ENCODE measurements at regions not wholly inside any gene's neighbourhood (a gene's known extent, or its start where the extent isn't known, plus 50 kb on each side); places are given as distances from the start of the nearest gene placed in this dataset.

GRCh38 chrX:42955349-42955748, 177.4 kb upstream of the PPP1R2C start:
- no peaks in the 10 kb centered on the region for H3K9me3 ChIP-seq
- H3K27me3 ChIP-seq: no peaks in the 10 kb centered on the region
- H3K27ac ChIP-seq: no peak overlapping the region
- no peaks in the 10 kb centered on the region for H3K4me1 ChIP-seq
- no peak for ATAC-seq
- no peak overlapping the region for H3K4me3 ChIP-seq
- in situ Hi-C loops (cut with MboI; ENCODE audit: low sequenced_read_pairs in 4 of 4): no loop called here
- intact Hi-C loops (cut with DNase I; ENCODE audit: low total_unique reads): no loop called here
- no peak for DNase-seq
- no peaks in the 10 kb centered on the region for H3K36me3 ChIP-seq
- TF ChIP-seq POLR2A (IDR thresholded peaks at IDR 0.05) (no peak), CTCF (IDR thresholded peaks at IDR 0.05 in 4 of 5, conservative IDR thresholded peaks at IDR 0.05 in 1 of 5) (no peak)

GRCh38 chrX:42967681-42968300, 189.8 kb upstream of the PPP1R2C start:
- in situ Hi-C loops (cut with MboI; ENCODE audit: low sequenced_read_pairs in 4 of 4) (no loop called here), intact Hi-C loops (cut with DNase I; ENCODE audit: low total_unique reads) (no loop called here)
- DNase-seq: no peak
- H3K4me1 ChIP-seq: no peaks in the 10 kb centered on the region
- no peaks in the 10 kb centered on the region for H3K27me3 ChIP-seq
- H3K4me3 ChIP-seq: no peak overlapping the region
- no peaks in the 10 kb centered on the region for H3K9me3 ChIP-seq
- TF ChIP-seq POLR2A (IDR thresholded peaks at IDR 0.05): no peak
- no peak for ATAC-seq
- no peaks in the 10 kb centered on the region for H3K36me3 ChIP-seq
- no peak overlapping the region for H3K27ac ChIP-seq

- no peaks in the 10 kb centered on the region for H3K9me3 ChIP-seq
- ATAC-seq: no peak
- in situ Hi-C loops (cut with MboI; ENCODE audit: low sequenced_read_pairs in 4 of 4): no loop called here
- H3K27ac ChIP-seq: no peak overlapping the region
- DNase-seq: no peak
- H3K4me1 ChIP-seq: no peaks in the 10 kb centered on the region
- no peaks in the 10 kb centered on the region for H3K36me3 ChIP-seq
- intact Hi-C loops (cut with DNase I; ENCODE audit: low total_unique reads): no loop called here
- H3K27me3 ChIP-seq: no peaks in the 10 kb centered on the region
- no peak for TF ChIP-seq CTCF (IDR thresholded peaks at IDR 0.05 in 4 of 5, conservative IDR thresholded peaks at IDR 0.05 in 1 of 5)
- TF ChIP-seq POLR2A (IDR thresholded peaks at IDR 0.05): no peak
- H3K4me3 ChIP-seq: no peak overlapping the region
These were observed 195.4 kb upstream of the PPP1R2C start for GRCh38 chrX:42973321-42973720.

- Histone ChIP-seq H3K4me3 (no peak overlapping the region), H3K4me1 (no peaks in the 10 kb centered on the region), H3K27ac (no peak overlapping the region), H3K9me3 (no peaks in the 10 kb centered on the region), H3K36me3 (no peaks in the 10 kb centered on the region), H3K27me3 (no peaks in the 10 kb centered on the region)
- in situ Hi-C loops (cut with MboI; ENCODE audit: low sequenced_read_pairs in 4 of 4) (no loop called here), intact Hi-C loops (cut with DNase I; ENCODE audit: low total_unique reads) (no loop called here)
- DNase-seq: no peak
- no peak for ATAC-seq
- TF ChIP-seq CTCF (IDR thresholded peaks at IDR 0.05 in 4 of 5, conservative IDR thresholded peaks at IDR 0.05 in 1 of 5) (no peak), POLR2A (IDR thresholded peaks at IDR 0.05) (no peak)
These were observed 197.9 kb upstream of the PPP1R2C start for GRCh38 chrX:42975906-42976305.

GRCh38 chrX:42976746-42977366, 198.9 kb upstream of the PPP1R2C start:
- intact Hi-C loops (cut with DNase I; ENCODE audit: low total_unique reads): no loop called here
- no peaks in the 10 kb centered on the region for H3K9me3 ChIP-seq
- in situ Hi-C loops (cut with MboI; ENCODE audit: low sequenced_read_pairs in 4 of 4): no loop called here
- no peaks in the 10 kb centered on the region for H3K4me1 ChIP-seq
- no peak overlapping the region for H3K4me3 ChIP-seq
- H3K27ac ChIP-seq: no peak overlapping the region
- ATAC-seq (no peak), DNase-seq (no peak)
- no peaks in the 10 kb centered on the region for H3K27me3 ChIP-seq
- TF ChIP-seq POLR2A (IDR thresholded peaks at IDR 0.05) (no peak), CTCF (IDR thresholded peaks at IDR 0.05 in 4 of 5, conservative IDR thresholded peaks at IDR 0.05 in 1 of 5) (no peak)
- no peaks in the 10 kb centered on the region for H3K36me3 ChIP-seq
